NT2/D1 (cell line): ENCODE measurements at regions not wholly inside any gene's neighbourhood (a gene's known extent, or its start where the extent isn't known, plus 50 kb on each side); places are given as distances from the start of the nearest gene placed in this dataset.

Experiments used
- DNase-seq: peaks from one replicate; pipeline ENCODE4 v3.0.0-alpha.2; 2011; ENCODE audit warnings: low read depth, low spot score
- H3K27me3 ChIP-seq: 2 replicates; pipeline ENCODE4 v1.6.0; 2011; ENCODE audit warnings: mild to moderate bottlenecking; ENCODE audit not compliant: insufficient read length, insufficient read depth
- H3K36me3 ChIP-seq: 2 replicates; pipeline ENCODE4 v1.6.1; 2011; ENCODE audit warnings: mild to moderate bottlenecking, low read length, mixed read lengths; ENCODE audit not compliant: insufficient read depth, insufficient read length
- H3K4me1 ChIP-seq: 2 replicates; pipeline ENCODE4 v1.5.1; 2011; ENCODE audit not compliant: insufficient read depth, insufficient read length
- H3K4me3 ChIP-seq: 2 replicates; pipeline ENCODE4 v1.5.1; 2011; ENCODE audit warnings: low read depth; ENCODE audit not compliant: insufficient read length
- H3K9ac ChIP-seq: 2 replicates; pipeline ENCODE4 v1.6.0; 2011; ENCODE audit warnings: low read depth; ENCODE audit not compliant: insufficient read length
- H3K9me3 ChIP-seq: 2 replicates; pipeline ENCODE4 v1.5.1; 2011; ENCODE audit warnings: mild to moderate bottlenecking, low read length; ENCODE audit not compliant: insufficient read depth
- SUZ12 ChIP-seq: IDR thresholded peaks from 2 replicates; pipeline ENCODE4 v1.6.1; 2011; ENCODE audit not compliant: insufficient read length, insufficient read depth; ENCODE audit errors: extremely low read depth
- YY1 ChIP-seq: IDR thresholded peaks from 2 replicates; pipeline ENCODE4 v1.6.1; 2011; ENCODE audit not compliant: insufficient read length, insufficient read depth
- ZNF274 ChIP-seq: IDR thresholded peaks from 2 replicates; pipeline ENCODE4 v1.6.1; 2011; ENCODE audit warnings: mild to moderate bottlenecking, low read depth, low read length

- Histone ChIP-seq H3K36me3 (no peaks in the 10 kb centered on the region), H3K27me3 (no peaks in the 10 kb centered on the region), H3K9ac (no peak overlapping the region), H3K4me3 (no peak overlapping the region), H3K4me1 (no peaks in the 10 kb centered on the region), H3K9me3 (no peaks in the 10 kb centered on the region)
- DNase-seq, result no peak
- no peak for TF ChIP-seq ZNF274
- no peak for TF ChIP-seq SUZ12
- TF ChIP-seq YY1, result no peak
Observed at GRCh38 chr12:45565590-45565989, 163.9 kb upstream of the ARID2 start.

GRCh38 chr12:45566257-45566656, 163.2 kb upstream of the ARID2 start:
- no peak for TF ChIP-seq ZNF274
- no peak for TF ChIP-seq YY1
- no peak for TF ChIP-seq SUZ12
- Histone ChIP-seq H3K4me1 (no peaks in the 10 kb centered on the region), H3K27me3 (no peaks in the 10 kb centered on the region), H3K36me3 (no peaks in the 10 kb centered on the region), H3K9me3 (no peaks in the 10 kb centered on the region), H3K4me3 (no peak overlapping the region), H3K9ac (no peak overlapping the region)
- DNase-seq, result no peak

GRCh38 chr12:45568808-45569207, 160.7 kb upstream of the ARID2 start:
- TF ChIP-seq SUZ12 (no peak), YY1 (no peak), ZNF274 (no peak)
- Histone ChIP-seq H3K27me3 (no peaks in the 10 kb centered on the region), H3K9ac (no peak overlapping the region), H3K36me3 (no peaks in the 10 kb centered on the region), H3K4me3 (no peak overlapping the region), H3K9me3 (no peaks in the 10 kb centered on the region), H3K4me1 (no peaks in the 10 kb centered on the region)
- DNase-seq, result no peak

GRCh38 chr12:45570501-45570900, 159.0 kb upstream of the ARID2 start:
- DNase-seq, result no peak
- Histone ChIP-seq H3K27me3 (no peaks in the 10 kb centered on the region), H3K9ac (no peak overlapping the region), H3K4me3 (no peak overlapping the region), H3K9me3 (no peaks in the 10 kb centered on the region), H3K36me3 (no peaks in the 10 kb centered on the region), H3K4me1 (no peaks in the 10 kb centered on the region)
- TF ChIP-seq YY1 (no peak), SUZ12 (no peak), ZNF274 (no peak)

- no peak for TF ChIP-seq YY1
- no peak for TF ChIP-seq ZNF274
- TF ChIP-seq SUZ12, result no peak
- no peaks in the 10 kb centered on the region for H3K27me3 ChIP-seq
- H3K4me3 ChIP-seq, result no peak overlapping the region
- no peaks in the 10 kb centered on the region for H3K9me3 ChIP-seq
- DNase-seq, result no peak
- no peak overlapping the region for H3K9ac ChIP-seq
- H3K36me3 ChIP-seq, result no peaks in the 10 kb centered on the region
- H3K4me1 ChIP-seq, result peaks cover 3% of the 10 kb centered on the region
Observed at GRCh38 chr12:45572114-45572513, 157.4 kb upstream of the ARID2 start.

- Histone ChIP-seq H3K9ac (no peak overlapping the region), H3K36me3 (no peaks in the 10 kb centered on the region), H3K4me3 (no peak overlapping the region), H3K27me3 (no peaks in the 10 kb centered on the region), H3K9me3 (no peaks in the 10 kb centered on the region), H3K4me1 (peaks cover 3% of the 10 kb centered on the region)
- no peak for DNase-seq
- TF ChIP-seq YY1, result no peak
- TF ChIP-seq SUZ12, result no peak
- no peak for TF ChIP-seq ZNF274
Observed at GRCh38 chr12:45575417-45575816, 154.1 kb upstream of the ARID2 start.

- Histone ChIP-seq H3K27me3 (no peaks in the 10 kb centered on the region), H3K4me3 (no peak overlapping the region), H3K9me3 (no peaks in the 10 kb centered on the region), H3K4me1 (peaks cover 3% of the 10 kb centered on the region), H3K9ac (no peak overlapping the region), H3K36me3 (no peaks in the 10 kb centered on the region)
- no peak for DNase-seq
- no peak for TF ChIP-seq YY1
- no peak for TF ChIP-seq ZNF274
- TF ChIP-seq SUZ12, result no peak
Observed at GRCh38 chr12:45575823-45576475, 153.6 kb upstream of the ARID2 start.
